Brain microvascular endothelial cell (primary cell): ENCODE measurements at regions not wholly inside any gene's neighbourhood (a gene's known extent, or its start where the extent isn't known, plus 50 kb on each side); places are given as distances from the start of the nearest gene placed in this dataset.

Experiments
- DNase-seq: peaks from one replicate; pipeline ENCODE4 v3.0.0-alpha.2; 2020
- H3K27ac ChIP-seq: fragments of 250-450 bp; sonication (Bioruptor Pico); 2 replicates; pipeline ENCODE4 v1.5.1; 2020; ENCODE audit warnings: mild to moderate bottlenecking, moderate library complexity
- H3K27me3 ChIP-seq: fragments of 250-450 bp; sonication (Bioruptor Pico); replicated peaks from 2 replicates; pipeline ENCODE4 v1.5.1; 2020; ENCODE audit warnings: mild to moderate bottlenecking
- H3K36me3 ChIP-seq: fragments of 250-450 bp; sonication (Bioruptor Pico); replicated peaks from 2 replicates; pipeline ENCODE4 v1.5.1; 2020; ENCODE audit warnings: mild to moderate bottlenecking
- H3K4me3 ChIP-seq: 2 replicates; pipeline ENCODE4 v1.5.1; 2011; ENCODE audit warnings: low read depth, mild to moderate bottlenecking, control low read depth, low read length, moderate library complexity
- in situ Hi-C: cut with HindIII; loops from 2 replicates; pipeline ENCODE4 v1.10.0; 2017; ENCODE audit warnings: low sequenced_read_pairs, low pct_ligation_motif_present
- TF ChIP-seq, protein P1 (sequence below): IDR thresholded peaks from 2 replicates; pipeline ENCODE4 v1.5.1; 2011; ENCODE audit warnings: low read depth, mild to moderate bottlenecking, moderate library complexity, low read length, control low read depth, inconsistent platforms; ENCODE audit errors: missing control alignments

- Histone ChIP-seq H3K27ac (no peak overlapping the region), H3K36me3 (no peaks in the 10 kb centered on the region), H3K4me3 (no peak overlapping the region), H3K27me3 (no peaks in the 10 kb centered on the region)
- TF ChIP-seq, protein P1, sequence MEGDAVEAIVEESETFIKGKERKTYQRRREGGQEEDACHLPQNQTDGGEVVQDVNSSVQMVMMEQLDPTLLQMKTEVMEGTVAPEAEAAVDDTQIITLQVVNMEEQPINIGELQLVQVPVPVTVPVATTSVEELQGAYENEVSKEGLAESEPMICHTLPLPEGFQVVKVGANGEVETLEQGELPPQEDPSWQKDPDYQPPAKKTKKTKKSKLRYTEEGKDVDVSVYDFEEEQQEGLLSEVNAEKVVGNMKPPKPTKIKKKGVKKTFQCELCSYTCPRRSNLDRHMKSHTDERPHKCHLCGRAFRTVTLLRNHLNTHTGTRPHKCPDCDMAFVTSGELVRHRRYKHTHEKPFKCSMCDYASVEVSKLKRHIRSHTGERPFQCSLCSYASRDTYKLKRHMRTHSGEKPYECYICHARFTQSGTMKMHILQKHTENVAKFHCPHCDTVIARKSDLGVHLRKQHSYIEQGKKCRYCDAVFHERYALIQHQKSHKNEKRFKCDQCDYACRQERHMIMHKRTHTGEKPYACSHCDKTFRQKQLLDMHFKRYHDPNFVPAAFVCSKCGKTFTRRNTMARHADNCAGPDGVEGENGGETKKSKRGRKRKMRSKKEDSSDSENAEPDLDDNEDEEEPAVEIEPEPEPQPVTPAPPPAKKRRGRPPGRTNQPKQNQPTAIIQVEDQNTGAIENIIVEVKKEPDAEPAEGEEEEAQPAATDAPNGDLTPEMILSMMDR: no peak
- in situ Hi-C loops: no loop called here
- no peak for DNase-seq
Measured at GRCh38 chr20:24804481-24805206, 144.4 kb upstream of the CST7 start.

- DNase-seq: no peak
- in situ Hi-C loops: no loop called here
- TF ChIP-seq, protein P1: no peak
- Histone ChIP-seq H3K27ac (no peak overlapping the region), H3K4me3 (no peak overlapping the region), H3K27me3 (no peaks in the 10 kb centered on the region), H3K36me3 (no peaks in the 10 kb centered on the region)
Measured at GRCh38 chr20:24805456-24806238, 143.4 kb upstream of the CST7 start.

- no peak for DNase-seq
- Histone ChIP-seq H3K36me3 (no peaks in the 10 kb centered on the region), H3K4me3 (no peak overlapping the region), H3K27ac (no peak overlapping the region), H3K27me3 (no peaks in the 10 kb centered on the region)
- TF ChIP-seq, protein P1: no peak
- in situ Hi-C loops: no loop called here
Measured at GRCh38 chr20:24806705-24807676, 142.1 kb upstream of the CST7 start.

DNA sequence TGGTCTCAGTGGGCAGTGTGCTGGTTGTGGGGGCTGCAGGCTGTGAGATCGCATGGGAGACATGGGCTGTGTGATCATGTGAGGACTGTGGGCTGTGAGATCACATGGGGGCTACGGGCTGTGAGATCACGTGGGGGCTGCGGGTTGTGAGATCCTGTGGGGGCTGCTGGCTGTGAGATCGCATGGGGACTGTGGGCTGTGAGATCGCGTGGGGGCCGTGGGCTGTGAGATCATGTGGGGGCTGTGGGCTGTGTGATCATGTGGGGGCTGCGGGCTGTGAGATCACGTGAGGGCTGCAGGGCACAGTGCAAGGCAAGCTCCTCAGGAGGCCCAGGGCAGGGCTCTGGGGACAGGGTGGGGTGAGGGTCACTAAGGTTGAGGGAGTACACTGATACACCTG is 140.5 kb upstream of the CST7 start:
- Histone ChIP-seq H3K4me3 (no peak overlapping the region), H3K36me3 (no peaks in the 10 kb centered on the region), H3K27me3 (no peaks in the 10 kb centered on the region), H3K27ac (no peak overlapping the region)
- TF ChIP-seq, protein P1: no peak
- no peak for DNase-seq
- in situ Hi-C loops: no loop called here

GRCh38 chr20:24809606-24810005 is 139.5 kb upstream of the CST7 start:
- Histone ChIP-seq H3K27ac (no peak overlapping the region), H3K27me3 (no peaks in the 10 kb centered on the region)
- in situ Hi-C loops: no loop called here

More at GRCh38 chr20:24809606-24810005, 139.5 kb upstream of the CST7 start:
- no peaks in the 10 kb centered on the region for H3K36me3 ChIP-seq
- H3K4me3 ChIP-seq: no peak overlapping the region
- no peak for DNase-seq
- TF ChIP-seq, protein P1: no peak
